ENCODE measurements at regions not wholly inside any gene's neighbourhood (a gene's known extent, or its start where the extent isn't known, plus 50 kb on each side); places are given as distances from the start of the nearest gene placed in this dataset.
"Not testable (repeated sequence)": the region's sequence is repeated elsewhere in the genome, so short reads cannot be mapped to it uniquely, and the experiment has no call there.

DNA sequence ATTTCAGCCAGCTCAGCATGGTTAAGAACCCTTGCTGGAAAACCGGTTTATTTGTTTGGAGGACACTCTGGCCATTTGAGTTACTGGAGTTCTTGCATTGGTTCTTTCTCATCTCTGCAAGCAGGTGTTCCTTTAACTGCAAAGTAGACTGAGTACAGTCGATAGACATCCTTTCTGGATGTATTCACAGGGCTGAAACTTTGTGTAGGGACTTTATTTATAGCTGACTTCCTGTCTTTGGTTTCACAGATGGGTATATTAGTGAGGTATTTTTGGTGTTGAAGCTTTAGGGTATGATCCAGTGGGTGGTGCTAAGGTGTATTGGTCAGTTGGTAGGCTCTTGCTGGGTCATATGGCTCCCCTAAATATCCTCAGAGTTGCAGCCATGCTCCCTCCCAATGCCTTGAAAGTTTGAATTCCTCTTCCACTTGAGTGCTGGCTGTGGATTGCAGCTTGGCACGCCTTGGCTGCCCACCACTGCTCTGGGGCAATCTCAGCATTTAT, 666.0 kb upstream of the COX7C start:
- Histone ChIP-seq H3K4me3 (no peak overlapping the region), H3K9me3 (ENCODE audit: low read depth, low read length) (no peaks in the 10 kb centered on the region), H3K9ac (ENCODE audit: insufficient read length) (no peak overlapping the region), H3K36me3 (ENCODE audit: insufficient read depth, low read length) (no peaks in the 10 kb centered on the region), H3K27ac (no peak overlapping the region)
- DNase-seq (ENCODE audit: low read depth, low spot score): no peak
- TF ChIP-seq FOXP2 (optimal IDR thresholded peaks at IDR 0.05; ENCODE audit: control extremely low read depth, extremely low read length, insufficient read depth) (no peak), EZH2 (IDR thresholded peaks at IDR 0.05) (no peak), POLR2AphosphoS5 (IDR thresholded peaks at IDR 0.05; ENCODE audit: borderline replicate concordance, low read depth, low read length) (no peak)

DNA sequence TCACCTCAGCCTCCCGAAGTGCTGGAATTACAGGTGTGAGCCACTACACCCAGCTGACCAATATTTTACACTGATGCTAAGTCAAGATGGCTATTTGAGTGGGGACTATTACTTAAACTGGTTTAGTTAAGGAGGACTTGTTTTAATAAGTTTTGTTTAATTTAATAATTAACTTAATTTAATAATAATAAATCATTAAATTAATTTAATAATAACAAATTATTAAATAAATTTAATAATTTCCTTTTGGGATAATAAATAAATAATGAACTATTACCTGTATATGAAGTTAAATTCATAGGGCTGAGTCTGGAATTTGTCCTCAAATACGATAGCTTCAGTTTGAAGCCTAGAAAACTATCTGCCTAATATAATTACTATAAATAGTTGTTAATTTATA, 665.1 kb upstream of the COX7C start:
- no peak for DNase-seq (ENCODE audit: low read depth, low spot score)
- Histone ChIP-seq H3K36me3 (ENCODE audit: insufficient read depth, low read length) (no peaks in the 10 kb centered on the region), H3K9me3 (ENCODE audit: low read depth, low read length) (no peaks in the 10 kb centered on the region), H3K4me3 (no peak overlapping the region), H3K27ac (no peak overlapping the region), H3K9ac (ENCODE audit: insufficient read length) (no peak overlapping the region)
- TF ChIP-seq POLR2AphosphoS5 (IDR thresholded peaks at IDR 0.05; ENCODE audit: borderline replicate concordance, low read depth, low read length): no peak
- TF ChIP-seq EZH2 (IDR thresholded peaks at IDR 0.05): no peak
- TF ChIP-seq FOXP2 (optimal IDR thresholded peaks at IDR 0.05; ENCODE audit: control extremely low read depth, extremely low read length, insufficient read depth): no peak

DNA sequence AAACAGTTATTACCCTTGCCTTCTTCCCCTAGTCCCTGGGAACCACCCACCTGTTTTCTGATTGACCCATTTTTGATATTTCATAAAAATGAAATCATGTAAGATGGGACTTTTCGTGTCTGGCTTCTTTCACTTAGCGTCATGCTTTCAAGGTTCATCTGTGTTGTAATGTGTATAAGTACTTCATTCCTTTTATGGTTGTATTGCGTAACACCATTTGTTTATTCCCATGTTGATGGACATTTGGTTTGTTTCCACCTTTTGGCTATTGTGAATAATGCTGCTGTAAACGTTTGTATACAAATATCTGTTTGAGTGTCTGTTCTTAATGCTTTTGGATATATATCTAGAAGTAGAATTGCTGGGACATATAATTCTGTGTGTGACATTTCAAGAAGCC, 650.1 kb upstream of the COX7C start:
- TF ChIP-seq POLR2AphosphoS5 (IDR thresholded peaks at IDR 0.05; ENCODE audit: borderline replicate concordance, low read depth, low read length) (no peak), EZH2 (IDR thresholded peaks at IDR 0.05) (no peak), FOXP2 (optimal IDR thresholded peaks at IDR 0.05; ENCODE audit: control extremely low read depth, extremely low read length, insufficient read depth) (no peak)
- Histone ChIP-seq H3K36me3 (ENCODE audit: insufficient read depth, low read length) (no peaks in the 10 kb centered on the region), H3K9me3 (ENCODE audit: low read depth, low read length) (no peaks in the 10 kb centered on the region), H3K9ac (ENCODE audit: insufficient read length) (no peak overlapping the region), H3K4me3 (no peak overlapping the region), H3K27ac (no peak overlapping the region)
- DNase-seq (ENCODE audit: low read depth, low spot score): no peak

DNA sequence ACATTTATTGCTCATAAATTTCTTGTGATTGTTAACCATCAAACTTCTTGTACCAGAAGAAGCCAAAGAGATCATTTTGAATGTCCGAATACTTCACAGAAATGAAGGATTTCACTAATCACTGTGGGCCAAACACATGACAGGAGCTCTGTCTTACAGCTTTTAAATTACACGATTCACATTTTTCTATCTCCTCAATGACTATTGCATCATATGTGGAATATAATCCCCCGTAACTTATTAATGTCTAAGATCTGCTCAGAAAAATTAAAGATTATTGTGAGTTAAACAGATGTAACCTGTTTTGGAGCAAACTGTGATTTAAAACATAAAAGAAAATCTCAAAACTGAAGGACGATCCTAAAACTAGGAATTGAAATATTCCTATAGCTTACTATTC, 645.2 kb upstream of the COX7C start:
- H3K9me3 ChIP-seq (ENCODE audit: low read depth, low read length): no peaks in the 10 kb centered on the region
- no peak for TF ChIP-seq FOXP2 (optimal IDR thresholded peaks at IDR 0.05; ENCODE audit: control extremely low read depth, extremely low read length, insufficient read depth)
- TF ChIP-seq EZH2 (IDR thresholded peaks at IDR 0.05): no peak
- no peak for TF ChIP-seq POLR2AphosphoS5 (IDR thresholded peaks at IDR 0.05; ENCODE audit: borderline replicate concordance, low read depth, low read length)
- no peak overlapping the region for H3K9ac ChIP-seq (ENCODE audit: insufficient read length)
- H3K36me3 ChIP-seq (ENCODE audit: insufficient read depth, low read length): no peaks in the 10 kb centered on the region
- DNase-seq (ENCODE audit: low read depth, low spot score): no peak
- H3K27ac ChIP-seq: no peak overlapping the region
- no peak overlapping the region for H3K4me3 ChIP-seq

DNA sequence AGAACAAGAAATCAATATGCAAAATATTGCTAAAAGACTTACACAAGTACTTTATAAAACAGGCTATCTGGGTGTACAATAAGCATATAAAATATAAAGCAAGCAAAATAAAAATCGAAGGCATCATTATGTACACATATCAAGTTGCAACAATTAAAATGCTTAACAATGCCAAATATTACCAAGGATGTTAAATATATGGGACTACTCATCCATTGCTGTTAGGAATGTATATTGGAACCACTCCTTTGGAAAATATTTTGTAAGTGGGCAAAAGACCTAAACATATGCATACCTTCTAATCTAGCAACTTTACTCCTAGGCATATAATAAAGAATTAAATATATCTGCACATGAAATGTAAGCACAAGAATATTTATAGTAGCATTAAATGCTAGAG, 632.6 kb upstream of the COX7C start:
- no peak overlapping the region for H3K27ac ChIP-seq
- no peak for DNase-seq (ENCODE audit: low read depth, low spot score)
- no peaks in the 10 kb centered on the region for H3K9me3 ChIP-seq (ENCODE audit: low read depth, low read length)
- H3K9ac ChIP-seq (ENCODE audit: insufficient read length): no peak overlapping the region
- TF ChIP-seq POLR2AphosphoS5 (IDR thresholded peaks at IDR 0.05; ENCODE audit: borderline replicate concordance, low read depth, low read length): no peak
- TF ChIP-seq EZH2 (IDR thresholded peaks at IDR 0.05): no peak
- TF ChIP-seq FOXP2 (optimal IDR thresholded peaks at IDR 0.05; ENCODE audit: control extremely low read depth, extremely low read length, insufficient read depth): no peak
- no peaks in the 10 kb centered on the region for H3K36me3 ChIP-seq (ENCODE audit: insufficient read depth, low read length)
- no peak overlapping the region for H3K4me3 ChIP-seq

DNA sequence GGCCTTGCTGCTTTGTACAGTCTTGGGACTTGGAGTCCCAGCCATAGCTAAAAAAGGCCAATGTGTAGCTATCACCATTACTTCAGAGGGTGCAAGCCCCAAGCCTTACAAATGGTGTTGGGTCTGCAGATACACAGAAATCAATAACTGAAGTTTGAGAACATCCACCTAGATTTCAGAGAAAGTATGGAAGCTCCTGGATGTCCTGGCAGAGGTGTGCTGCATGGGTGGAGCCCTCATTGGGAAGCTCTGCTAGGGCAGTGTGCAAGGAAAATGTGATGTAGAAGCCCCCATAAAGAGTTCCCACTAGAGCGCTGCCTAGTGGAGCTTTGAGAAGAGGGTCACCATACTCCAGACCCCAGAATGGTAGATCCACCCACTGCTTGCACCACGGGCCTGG, 626.7 kb upstream of the COX7C start:
- TF ChIP-seq POLR2AphosphoS5 (IDR thresholded peaks at IDR 0.05; ENCODE audit: borderline replicate concordance, low read depth, low read length) (no peak), EZH2 (IDR thresholded peaks at IDR 0.05) (no peak), FOXP2 (optimal IDR thresholded peaks at IDR 0.05; ENCODE audit: control extremely low read depth, extremely low read length, insufficient read depth) (no peak)
- Histone ChIP-seq H3K36me3 (ENCODE audit: insufficient read depth, low read length) (no peaks in the 10 kb centered on the region), H3K27ac (no peak overlapping the region), H3K9ac (ENCODE audit: insufficient read length) (no peak overlapping the region), H3K4me3 (no peak overlapping the region), H3K9me3 (ENCODE audit: low read depth, low read length) (no peaks in the 10 kb centered on the region)
- no peak for DNase-seq (ENCODE audit: low read depth, low spot score)

DNA sequence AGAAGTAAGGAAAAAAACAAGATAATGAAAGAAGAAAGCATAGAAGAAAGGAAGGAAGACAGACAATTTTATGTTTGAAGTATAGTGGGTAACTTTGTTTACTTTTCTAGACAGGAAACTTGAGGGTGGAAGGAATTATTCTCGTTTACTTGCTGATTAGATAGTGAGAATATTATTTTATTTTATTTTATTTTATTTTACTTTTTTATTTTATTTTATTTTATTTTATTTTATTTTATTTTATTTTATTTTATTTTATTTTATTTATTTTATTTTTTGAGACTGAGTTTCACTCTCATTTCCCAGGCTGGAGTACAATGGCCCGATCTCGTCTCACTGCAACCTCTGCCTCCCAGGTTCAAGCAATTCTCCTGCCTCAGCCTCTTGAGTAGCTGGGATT, 623.1 kb upstream of the COX7C start:
- not testable (repeated sequence) for DNase-seq (ENCODE audit: low read depth, low spot score); H3K9ac ChIP-seq (ENCODE audit: insufficient read length)

GRCh38 chr5:85998656-85999055, 619.1 kb upstream of the COX7C start:
- H3K9me3 ChIP-seq (ENCODE audit: low read depth, low read length): no peaks in the 10 kb centered on the region
- no peak overlapping the region for H3K9ac ChIP-seq (ENCODE audit: insufficient read length)
- DNase-seq (ENCODE audit: low read depth, low spot score): no peak
- no peak overlapping the region for H3K27ac ChIP-seq
- no peaks in the 10 kb centered on the region for H3K36me3 ChIP-seq (ENCODE audit: insufficient read depth, low read length)
- no peak for TF ChIP-seq FOXP2 (optimal IDR thresholded peaks at IDR 0.05; ENCODE audit: control extremely low read depth, extremely low read length, insufficient read depth)
- no peak for TF ChIP-seq EZH2 (IDR thresholded peaks at IDR 0.05)
- no peak for TF ChIP-seq POLR2AphosphoS5 (IDR thresholded peaks at IDR 0.05; ENCODE audit: borderline replicate concordance, low read depth, low read length)
- H3K4me3 ChIP-seq: no peak overlapping the region

More for the DNA sequence above, 623.1 kb upstream of the COX7C start:
- H3K4me3 ChIP-seq; H3K9me3 ChIP-seq (ENCODE audit: low read depth, low read length); H3K36me3 ChIP-seq (ENCODE audit: insufficient read depth, low read length); H3K27ac ChIP-seq: not testable (repeated sequence)

DNA sequence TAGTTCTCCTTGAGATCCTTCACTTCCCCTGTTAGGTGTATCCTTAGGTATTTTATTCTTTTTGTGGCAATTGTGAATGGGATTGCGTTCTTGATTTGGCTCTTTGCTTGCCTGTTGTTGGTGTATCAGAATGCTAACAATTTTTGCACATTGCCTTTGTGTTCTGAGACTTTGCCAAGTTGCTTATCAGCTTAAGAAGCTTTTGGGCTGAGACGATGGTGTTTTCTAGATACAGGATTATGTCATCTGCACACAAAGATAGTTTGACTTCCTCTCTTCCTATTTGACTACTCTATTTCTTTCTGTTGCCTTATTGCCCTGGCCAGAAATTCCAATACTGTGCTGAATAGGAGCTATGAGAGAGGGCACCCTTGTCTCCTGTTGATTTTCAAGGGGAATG, 609.4 kb upstream of the COX7C start:
- H3K9ac ChIP-seq (ENCODE audit: insufficient read length): no peak overlapping the region
- H3K9me3 ChIP-seq (ENCODE audit: low read depth, low read length): no peaks in the 10 kb centered on the region
- H3K4me3 ChIP-seq: no peak overlapping the region
- no peak overlapping the region for H3K27ac ChIP-seq
- no peak for DNase-seq (ENCODE audit: low read depth, low spot score)
- no peaks in the 10 kb centered on the region for H3K36me3 ChIP-seq (ENCODE audit: insufficient read depth, low read length)
- TF ChIP-seq POLR2AphosphoS5 (IDR thresholded peaks at IDR 0.05; ENCODE audit: borderline replicate concordance, low read depth, low read length): no peak
- TF ChIP-seq FOXP2 (optimal IDR thresholded peaks at IDR 0.05; ENCODE audit: control extremely low read depth, extremely low read length, insufficient read depth): no peak
- TF ChIP-seq EZH2 (IDR thresholded peaks at IDR 0.05): no peak
